IMR-90 (cell line): ENCODE measurements at regions not wholly inside any gene's neighbourhood (a gene's known extent, or its start where the extent isn't known, plus 50 kb on each side); places are given as distances from the start of the nearest gene placed in this dataset.

ENCODE experiments used
- ATAC-seq: fragments of 200-7000 bp; cut with Tn5 transposase; 2 replicates; pipeline ENCODE4 v1.9.1; 2020; ENCODE audit warnings: low read depth, mild to moderate bottlenecking, moderate library complexity
- BruUV-seq: library from RNA; stranded (reverse); fragments of 400-500 nt; replicated peaks from 2 replicates; lab custom pipeline; 2021; lab: Mats Ljungman, UMichigan
- CTCF ChIA-PET: fragments of 300-600 bp; formaldehyde crosslinking; extraction: SDS; loops from one replicate; lab custom pipeline; 2021; ENCODE audit warnings: antibody characterized with exemption; lab: Yijun Ruan, JAX
- POLR2A ChIA-PET: fragments of 300-600 bp; sonication (Branson Sonifier 250); formaldehyde crosslinking; loops from one replicate; lab custom pipeline; 2022; ENCODE audit warnings: antibody characterized with exemption; ENCODE audit not compliant: unreplicated experiment; lab: Charles Lee
- DNase-seq: peaks from one replicate; pipeline ENCODE4 v3.0.0; 2013
- H2AFZ ChIP-seq: replicated peaks from 2 replicates; pipeline ENCODE3; 2013; ENCODE audit warnings: low read length, mild to moderate bottlenecking; ENCODE audit not compliant: poor library complexity
- H2AK5ac ChIP-seq: 2 replicates; pipeline ENCODE4 v1.6.1; 2013; ENCODE audit warnings: low read depth, low read length, inconsistent platforms
- H2AK9ac ChIP-seq: replicated peaks from 2 replicates; pipeline ENCODE3; 2013; ENCODE audit warnings: mild to moderate bottlenecking, low read depth, low read length, moderate library complexity; ENCODE audit not compliant: poor library complexity
- H2BK120ac ChIP-seq: 2 replicates; pipeline ENCODE4 v1.6.1; 2013; ENCODE audit warnings: low read depth, low read length, inconsistent platforms
- H2BK15ac ChIP-seq: 3 replicates; pipeline ENCODE4 v1.6.1; 2013; ENCODE audit warnings: low read depth, low read length, inconsistent platforms
- H2BK20ac ChIP-seq: 2 replicates; pipeline ENCODE4 v1.6.1; 2013; ENCODE audit warnings: low read depth, mild to moderate bottlenecking, inconsistent platforms, low read length, moderate library complexity
- H2BK5ac ChIP-seq: 2 replicates; pipeline ENCODE4 v1.6.1; 2013; ENCODE audit warnings: mild to moderate bottlenecking, low read depth, low read length, inconsistent platforms; ENCODE audit not compliant: poor library complexity, severe bottlenecking
- H3K14ac ChIP-seq: replicated peaks from 2 replicates; pipeline ENCODE4 v1.6.1; 2013; ENCODE audit warnings: low read depth, low read length, inconsistent platforms
- H3K18ac ChIP-seq: 2 replicates; pipeline ENCODE4 v1.6.1; 2013; ENCODE audit warnings: low read depth, low read length, control low read depth
- H3K23ac ChIP-seq: 2 replicates; pipeline ENCODE4 v1.6.1; 2013; ENCODE audit warnings: low read depth, low read length, inconsistent platforms
- H3K27ac ChIP-seq: 2 replicates; pipeline ENCODE4 v1.5.1; 2013; ENCODE audit warnings: mild to moderate bottlenecking, control low read depth, low read length; ENCODE audit not compliant: insufficient read depth
- H3K27me3 ChIP-seq: 2 replicates; pipeline ENCODE4 v1.6.1; 2013; ENCODE audit warnings: low read length; ENCODE audit not compliant: control insufficient read depth, insufficient read depth
- H3K36me3 ChIP-seq: 2 replicates; pipeline ENCODE4 v1.6.1; 2013; ENCODE audit warnings: low read length, mixed read lengths; ENCODE audit not compliant: control insufficient read depth, insufficient read depth
- H3K4ac ChIP-seq: 2 replicates; pipeline ENCODE4 v1.6.1; 2013; ENCODE audit warnings: low read depth, low read length, inconsistent platforms
- H3K4me1 ChIP-seq: 2 replicates; pipeline ENCODE4 v1.6.1; 2013; ENCODE audit warnings: low read length, mixed read lengths; ENCODE audit not compliant: control insufficient read depth, insufficient read depth
- H3K4me2 ChIP-seq: 2 replicates; pipeline ENCODE4 v1.6.1; 2013; ENCODE audit warnings: low read depth, mild to moderate bottlenecking, control low read depth, low read length, moderate library complexity
- H3K4me3 ChIP-seq: 2 replicates; pipeline ENCODE4 v1.5.1; 2013; ENCODE audit warnings: low read depth, mild to moderate bottlenecking, control low read depth, low read length, moderate library complexity; ENCODE audit not compliant: insufficient read depth
- H3K56ac ChIP-seq: 2 replicates; pipeline ENCODE4 v1.6.1; 2013; ENCODE audit warnings: low read length, inconsistent platforms; ENCODE audit not compliant: insufficient read depth; ENCODE audit errors: extremely low read depth
- H3K79me1 ChIP-seq, 2 experiments: 2 replicates each; pipeline ENCODE4 v1.6.1; 2013; ENCODE audit warnings: low read length in 2 of 2, inconsistent platforms in 1 of 2, low read depth in 1 of 2
- H3K9ac ChIP-seq: 2 replicates; pipeline ENCODE4 v1.6.1; 2013; ENCODE audit warnings: low read depth, low read length, control low read depth
- H3K9me1 ChIP-seq: 2 replicates; pipeline ENCODE4 v1.6.1; 2013; ENCODE audit warnings: low read length, inconsistent platforms; ENCODE audit not compliant: insufficient read depth
- H3K9me3 ChIP-seq: 2 replicates; pipeline ENCODE4 v1.6.1; 2013; ENCODE audit warnings: low read length; ENCODE audit not compliant: control insufficient read depth, insufficient read depth
- H4K20me1 ChIP-seq: 2 replicates; pipeline ENCODE4 v1.6.1; 2013; ENCODE audit warnings: low read length, inconsistent platforms; ENCODE audit not compliant: insufficient read depth
- H4K5ac ChIP-seq: 2 replicates; pipeline ENCODE4 v1.6.1; 2013; ENCODE audit warnings: mild to moderate bottlenecking, low read depth, low read length, control low read depth
- H4K8ac ChIP-seq, 2 experiments: 2 replicates each; pipeline ENCODE4 v1.6.1; 2013; ENCODE audit warnings: low read depth in 2 of 2, low read length in 2 of 2, control low read depth in 1 of 2, inconsistent platforms in 1 of 2
- H4K91ac ChIP-seq: 2 replicates; pipeline ENCODE4 v1.6.1; 2013; ENCODE audit warnings: low read depth, low read length, inconsistent platforms; ENCODE audit not compliant: insufficient read depth
- BHLHE40 ChIP-seq: fragments of 150-350 bp; IDR thresholded peaks from 2 replicates; pipeline ENCODE4 v1.6.1; 2016; ENCODE audit warnings: mild to moderate bottlenecking, low read depth, low read length
- CEBPB ChIP-seq: IDR thresholded peaks from 2 replicates; pipeline ENCODE4 v1.6.1; 2012; ENCODE audit warnings: low read depth, low read length, improper control_type of control experiment
- CHD1 ChIP-seq: IDR thresholded peaks from 2 replicates; pipeline ENCODE4 v1.6.1; 2012; ENCODE audit warnings: low read depth, low read length, improper control_type of control experiment
- ELK1 ChIP-seq: fragments of 150-350 bp; IDR thresholded peaks from 2 replicates; pipeline ENCODE4 v1.6.1; 2016; ENCODE audit warnings: low read depth, mild to moderate bottlenecking, low read length, moderate library complexity, borderline replicate concordance
- FOS ChIP-seq: fragments of 150-350 bp; IDR thresholded peaks from 2 replicates; pipeline ENCODE4 v1.6.1; 2016; ENCODE audit warnings: low read depth, low read length
- MAFK ChIP-seq: IDR thresholded peaks from 2 replicates; pipeline ENCODE4 v1.6.1; 2012; ENCODE audit warnings: low read depth, low read length, improper control_type of control experiment
- MAZ ChIP-seq: IDR thresholded peaks from 2 replicates; pipeline ENCODE4 v1.6.1; 2012; ENCODE audit warnings: low read depth, mild to moderate bottlenecking, low read length, improper control_type of control experiment, moderate library complexity, borderline replicate concordance
- MXI1 ChIP-seq: IDR thresholded peaks from 2 replicates; pipeline ENCODE4 v1.6.1; 2012; ENCODE audit warnings: low read depth, mild to moderate bottlenecking, low read length, moderate library complexity, borderline replicate concordance
- NFE2L2 ChIP-seq: fragments of 150-350 bp; IDR thresholded peaks from 2 replicates; pipeline ENCODE4 v1.6.1; 2016; ENCODE audit warnings: low read depth, mild to moderate bottlenecking, low read length
- POLR2A ChIP-seq: IDR thresholded peaks from 2 replicates; pipeline ENCODE4 v1.6.1; 2012; ENCODE audit warnings: mild to moderate bottlenecking, low read depth, low read length
- RAD21 ChIP-seq: IDR thresholded peaks from 2 replicates; pipeline ENCODE4 v1.6.1; 2012; ENCODE audit warnings: low read length, improper control_type of control experiment
- RCOR1 ChIP-seq: IDR thresholded peaks from 2 replicates; pipeline ENCODE4 v1.6.1; 2012; ENCODE audit warnings: mild to moderate bottlenecking, low read length, improper control_type of control experiment; ENCODE audit not compliant: insufficient replicate concordance
- RFX5 ChIP-seq: IDR thresholded peaks from 2 replicates; pipeline ENCODE4 v1.8.0; 2012; ENCODE audit warnings: low read depth, mild to moderate bottlenecking, low read length, moderate library complexity
- SMC3 ChIP-seq: fragments of 150-350 bp; IDR thresholded peaks from 2 replicates; pipeline ENCODE4 v1.6.1; 2016; ENCODE audit warnings: low read depth, mild to moderate bottlenecking, antibody characterized with exemption, low read length, moderate library complexity
- WGBS, 2 experiments: methylation state at CpG; one replicate each; pipeline versions ENCODE4 v1.1.5 to v1.1.7; 2013; ENCODE audit warnings: missing lambda C conversion rate in 2 of 2; ENCODE audit not compliant: insufficient read length in 1 of 2; ENCODE audit errors: extremely low coverage in 2 of 2; 5-methylcytosine and 5-hydroxymethylcytosine counted together
- dilution Hi-C: fragments of 300-500 bp; cut with HindIII; formaldehyde crosslinking; loops from one replicate; pipeline ENCODE4 v1.14.3; 2018; ENCODE audit warnings: low sequenced_read_pairs; ENCODE audit not compliant: unreplicated experiment
- in situ Hi-C: fragments of 300-500 bp; cut with MboI; formaldehyde crosslinking; loops from 3 replicates; pipeline ENCODE4 v1.14.3; 2019; ENCODE audit warnings: low sequenced_read_pairs, inconsistent platforms, mixed read lengths
- intact Hi-C: fragments of 100-400 bp; cut with micrococcal nuclease; formaldehyde crosslinking; loops from 2 replicates; pipeline ENCODE4 v1.10.0; 2022
- TF ChIP-seq, protein P1 (sequence below): conservative IDR thresholded peaks from 2 replicates; pipeline ENCODE4 v1.5.1; 2012; ENCODE audit warnings: mild to moderate bottlenecking, low read depth, low read length, improper control_type of control experiment
- TF ChIP-seq, protein P2 (sequence below): fragments of 150-350 bp; IDR thresholded peaks from 2 replicates; pipeline ENCODE4 v1.6.1; 2017; ENCODE audit warnings: mild to moderate bottlenecking, antibody characterized with exemption, low read length, low read depth

- H2BK15ac ChIP-seq = no peak overlapping the region
- no peak overlapping the region for H3K18ac ChIP-seq
- no TSS peak for BruUV-seq
- no peak overlapping the region for H3K9ac ChIP-seq
- no peak overlapping the region for H2BK5ac ChIP-seq
- H3K14ac ChIP-seq = no peak overlapping the region
- no peaks in the 10 kb centered on the region for H3K9me1 ChIP-seq
- ATAC-seq = no peak
- H3K27me3 ChIP-seq = no peaks in the 10 kb centered on the region; the same call in 1 of the 2 replicates
- H2AFZ ChIP-seq = no peak overlapping the region
- H3K4me3 ChIP-seq = no peak overlapping the region
- no peak overlapping the region for H3K4me2 ChIP-seq
- dilution Hi-C loops (no loop called here), in situ Hi-C loops (no loop called here), intact Hi-C loops (no loop called here)
- H2BK120ac ChIP-seq = no peak overlapping the region
- no peaks in the 10 kb centered on the region for H4K20me1 ChIP-seq
- H3K4ac ChIP-seq = no peak overlapping the region
- DNase-seq = no peak
- H2BK20ac ChIP-seq = no peak overlapping the region
- CTCF ChIA-PET = no interaction called here
- no peak for TF ChIP-seq CEBPB
- no peak for TF ChIP-seq BHLHE40
- TF ChIP-seq ELK1 = no peak
- TF ChIP-seq NFE2L2 = no peak
- TF ChIP-seq, protein P1, sequence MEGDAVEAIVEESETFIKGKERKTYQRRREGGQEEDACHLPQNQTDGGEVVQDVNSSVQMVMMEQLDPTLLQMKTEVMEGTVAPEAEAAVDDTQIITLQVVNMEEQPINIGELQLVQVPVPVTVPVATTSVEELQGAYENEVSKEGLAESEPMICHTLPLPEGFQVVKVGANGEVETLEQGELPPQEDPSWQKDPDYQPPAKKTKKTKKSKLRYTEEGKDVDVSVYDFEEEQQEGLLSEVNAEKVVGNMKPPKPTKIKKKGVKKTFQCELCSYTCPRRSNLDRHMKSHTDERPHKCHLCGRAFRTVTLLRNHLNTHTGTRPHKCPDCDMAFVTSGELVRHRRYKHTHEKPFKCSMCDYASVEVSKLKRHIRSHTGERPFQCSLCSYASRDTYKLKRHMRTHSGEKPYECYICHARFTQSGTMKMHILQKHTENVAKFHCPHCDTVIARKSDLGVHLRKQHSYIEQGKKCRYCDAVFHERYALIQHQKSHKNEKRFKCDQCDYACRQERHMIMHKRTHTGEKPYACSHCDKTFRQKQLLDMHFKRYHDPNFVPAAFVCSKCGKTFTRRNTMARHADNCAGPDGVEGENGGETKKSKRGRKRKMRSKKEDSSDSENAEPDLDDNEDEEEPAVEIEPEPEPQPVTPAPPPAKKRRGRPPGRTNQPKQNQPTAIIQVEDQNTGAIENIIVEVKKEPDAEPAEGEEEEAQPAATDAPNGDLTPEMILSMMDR = no peak
- TF ChIP-seq RFX5 = no peak
- no peak for TF ChIP-seq SMC3
- no peak for TF ChIP-seq FOS
- no peak for TF ChIP-seq MAZ
- TF ChIP-seq CHD1 = no peak
- no peak for TF ChIP-seq MAFK
- TF ChIP-seq, protein P2, sequence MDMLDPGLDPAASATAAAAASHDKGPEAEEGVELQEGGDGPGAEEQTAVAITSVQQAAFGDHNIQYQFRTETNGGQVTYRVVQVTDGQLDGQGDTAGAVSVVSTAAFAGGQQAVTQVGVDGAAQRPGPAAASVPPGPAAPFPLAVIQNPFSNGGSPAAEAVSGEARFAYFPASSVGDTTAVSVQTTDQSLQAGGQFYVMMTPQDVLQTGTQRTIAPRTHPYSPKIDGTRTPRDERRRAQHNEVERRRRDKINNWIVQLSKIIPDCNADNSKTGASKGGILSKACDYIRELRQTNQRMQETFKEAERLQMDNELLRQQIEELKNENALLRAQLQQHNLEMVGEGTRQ = no peak
- no peak for TF ChIP-seq RAD21
- TF ChIP-seq MXI1 = no peak
- no peak for TF ChIP-seq POLR2A
- no peak for TF ChIP-seq RCOR1
- POLR2A ChIA-PET = no interaction called here
- no peak overlapping the region for H4K91ac ChIP-seq
- no peak overlapping the region for H3K56ac ChIP-seq
- no peaks in the 10 kb centered on the region for H3K79me1 ChIP-seq
- H4K5ac ChIP-seq = no peak overlapping the region
- no peaks in the 10 kb centered on the region for H3K36me3 ChIP-seq
- no peak overlapping the region for H2AK9ac ChIP-seq
- H4K8ac ChIP-seq = no peak overlapping the region
- H3K9me3 ChIP-seq = no peaks in the 10 kb centered on the region
- 0% methylated on average over 1 of the region's 2 CpGs; no CpG with 5 or more reads in 1 of the 2 experiments for WGBS, 2 experiments
- no peak overlapping the region for H2AK5ac ChIP-seq
- no peak overlapping the region for H3K27ac ChIP-seq
- no peak overlapping the region for H3K23ac ChIP-seq
- no peaks in the 10 kb centered on the region for H3K4me1 ChIP-seq
These were observed 280.0 kb downstream of the PDCD6IP start for GRCh38 chr3:34078418-34078817.
